K562 (cell line): ENCODE measurements at regions not wholly inside any gene's neighbourhood (a gene's known extent, or its start where the extent isn't known, plus 50 kb on each side); places are given as distances from the start of the nearest gene placed in this dataset.

Experiments used
- KAT7 ChIP-seq: sonication (generic); formaldehyde crosslinking; IDR thresholded peaks from 2 replicates; pipeline ENCODE4 v1.8.0; 2022; ENCODE audit warnings: missing genetic modification reagents, mild to moderate bottlenecking, borderline replicate concordance
- REST ChIP-seq, 2 experiments: fragments of 450-650 bp; formaldehyde crosslinking in 1 of 2; IDR thresholded peaks; 2 replicates each; pipeline versions ENCODE4 v1.4.0 to v1.6.1; 2014 to 2020; ENCODE audit warnings: mild to moderate bottlenecking in 2 of 2, borderline replicate concordance in 1 of 2, low read depth in 1 of 2

DNA sequence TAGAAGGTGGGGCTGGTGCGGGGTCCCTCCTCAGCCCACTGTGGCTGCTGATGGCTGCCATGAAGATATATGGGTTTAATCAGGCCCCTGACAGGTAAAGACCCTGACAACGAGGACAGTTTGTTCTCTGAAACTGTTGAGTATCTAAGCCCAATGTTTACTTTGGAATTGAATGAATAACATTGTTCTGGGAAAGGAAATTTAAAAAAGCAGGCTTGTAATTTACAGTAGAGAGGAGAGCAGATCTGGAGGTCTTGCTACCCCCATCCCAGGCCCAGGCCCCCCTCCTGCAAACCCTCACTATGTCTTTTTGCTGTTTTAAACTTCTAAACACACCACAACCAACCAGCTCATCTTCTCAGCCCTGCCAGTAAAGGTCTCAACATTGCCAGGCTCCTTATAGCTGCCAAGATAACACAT, 171.3 kb downstream of the CDC5L start:
- TF ChIP-seq KAT7 (no peak), REST (IDR thresholded peaks at IDR 0.05; ENCODE audit: borderline replicate concordance) (no peak), REST (CRISPR knock-in tag; IDR thresholded peaks at IDR 0.05; ENCODE audit: low read depth) (no peak)
